ENCODE measurements at regions not wholly inside any gene's neighbourhood (a gene's known extent, or its start where the extent isn't known, plus 50 kb on each side); places are given as distances from the start of the nearest gene placed in this dataset.

DNA sequence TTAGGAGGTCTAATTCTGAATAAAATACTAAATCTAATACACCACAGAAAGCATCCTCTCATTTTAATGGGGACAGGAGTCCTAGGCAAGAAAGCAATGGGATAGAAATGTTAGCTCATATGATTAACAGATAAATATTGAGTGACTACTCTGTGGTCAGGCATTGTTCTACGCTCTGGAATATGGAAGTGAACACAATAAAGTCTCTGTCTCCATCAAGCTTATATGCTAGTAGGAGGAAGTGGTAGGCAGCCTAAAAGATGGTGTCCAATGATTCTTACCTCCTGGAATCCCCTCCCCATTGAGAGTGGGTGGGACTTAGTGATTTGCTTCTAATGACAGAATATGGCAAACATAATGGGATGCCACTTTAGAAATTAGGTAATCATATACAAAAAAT lies 160.3 kb upstream of the PDGFD start:
- TF ChIP-seq, protein P1, sequence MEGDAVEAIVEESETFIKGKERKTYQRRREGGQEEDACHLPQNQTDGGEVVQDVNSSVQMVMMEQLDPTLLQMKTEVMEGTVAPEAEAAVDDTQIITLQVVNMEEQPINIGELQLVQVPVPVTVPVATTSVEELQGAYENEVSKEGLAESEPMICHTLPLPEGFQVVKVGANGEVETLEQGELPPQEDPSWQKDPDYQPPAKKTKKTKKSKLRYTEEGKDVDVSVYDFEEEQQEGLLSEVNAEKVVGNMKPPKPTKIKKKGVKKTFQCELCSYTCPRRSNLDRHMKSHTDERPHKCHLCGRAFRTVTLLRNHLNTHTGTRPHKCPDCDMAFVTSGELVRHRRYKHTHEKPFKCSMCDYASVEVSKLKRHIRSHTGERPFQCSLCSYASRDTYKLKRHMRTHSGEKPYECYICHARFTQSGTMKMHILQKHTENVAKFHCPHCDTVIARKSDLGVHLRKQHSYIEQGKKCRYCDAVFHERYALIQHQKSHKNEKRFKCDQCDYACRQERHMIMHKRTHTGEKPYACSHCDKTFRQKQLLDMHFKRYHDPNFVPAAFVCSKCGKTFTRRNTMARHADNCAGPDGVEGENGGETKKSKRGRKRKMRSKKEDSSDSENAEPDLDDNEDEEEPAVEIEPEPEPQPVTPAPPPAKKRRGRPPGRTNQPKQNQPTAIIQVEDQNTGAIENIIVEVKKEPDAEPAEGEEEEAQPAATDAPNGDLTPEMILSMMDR (IDR thresholded peaks at IDR 0.05; ENCODE audit: borderline replicate concordance, extremely low read depth, low read length, poor library complexity, severe bottlenecking), result no peak
- TF ChIP-seq EZH2 (IDR thresholded peaks at IDR 0.05; ENCODE audit: borderline replicate concordance, low read depth, low read length, severe bottlenecking), result no peak

Data from DND-41 (cell line).